Ovary (tissue), 3 donors: ENCODE measurements at regions not wholly inside any gene's neighbourhood (a gene's known extent, or its start where the extent isn't known, plus 50 kb on each side); places are given as distances from the start of the nearest gene placed in this dataset.

Experiments used
- EP300 ChIP-seq: sonication (generic); formaldehyde crosslinking; IDR thresholded peaks from one replicate; pipeline ENCODE4 v1.6.1; 2017; ENCODE audit warnings: antibody characterized with exemption
- POLR2A ChIP-seq: fragments of 450-650 bp; IDR thresholded peaks from one replicate; pipeline ENCODE4 v1.6.1; 2017; ENCODE audit warnings: antibody characterized with exemption, mild to moderate bottlenecking, moderate library complexity
- TF ChIP-seq, protein P1 (sequence below), 3 donors: fragments of 450-650 bp in 2 of 3; fragments of 200-600 bp in 1 of 3; IDR thresholded peaks; one replicate each; pipeline versions ENCODE4 v1.5.1 to v1.8.0; 2016 to 2022; ENCODE audit warnings: antibody characterized with exemption in 3 of 3, mild to moderate bottlenecking in 1 of 3
- donor health status: DM: no; HTN: no; CAD: no.

DNA sequence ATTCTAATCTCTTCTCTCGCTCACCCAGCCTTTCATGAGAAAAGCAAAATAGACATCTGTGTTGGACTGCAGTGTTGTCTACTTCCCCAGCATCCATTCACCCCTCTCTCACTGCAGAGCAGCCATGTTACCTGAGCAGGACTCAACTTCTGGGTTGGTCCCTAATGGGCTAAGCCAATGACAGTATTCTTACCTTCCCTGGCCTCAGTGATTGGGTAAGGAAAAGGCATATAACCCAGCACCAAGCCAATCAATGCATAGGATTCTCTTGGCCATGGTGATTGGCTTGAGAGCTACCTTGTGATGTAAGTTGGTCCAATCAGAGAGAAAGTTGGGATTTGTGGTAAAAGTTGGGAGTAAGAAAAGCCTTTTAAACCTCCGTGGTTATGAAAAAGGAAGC lies 99.8 kb upstream of the NECTIN1 start:
- TF ChIP-seq EP300 (no peak), POLR2A (no peak)
- TF ChIP-seq, protein P1, sequence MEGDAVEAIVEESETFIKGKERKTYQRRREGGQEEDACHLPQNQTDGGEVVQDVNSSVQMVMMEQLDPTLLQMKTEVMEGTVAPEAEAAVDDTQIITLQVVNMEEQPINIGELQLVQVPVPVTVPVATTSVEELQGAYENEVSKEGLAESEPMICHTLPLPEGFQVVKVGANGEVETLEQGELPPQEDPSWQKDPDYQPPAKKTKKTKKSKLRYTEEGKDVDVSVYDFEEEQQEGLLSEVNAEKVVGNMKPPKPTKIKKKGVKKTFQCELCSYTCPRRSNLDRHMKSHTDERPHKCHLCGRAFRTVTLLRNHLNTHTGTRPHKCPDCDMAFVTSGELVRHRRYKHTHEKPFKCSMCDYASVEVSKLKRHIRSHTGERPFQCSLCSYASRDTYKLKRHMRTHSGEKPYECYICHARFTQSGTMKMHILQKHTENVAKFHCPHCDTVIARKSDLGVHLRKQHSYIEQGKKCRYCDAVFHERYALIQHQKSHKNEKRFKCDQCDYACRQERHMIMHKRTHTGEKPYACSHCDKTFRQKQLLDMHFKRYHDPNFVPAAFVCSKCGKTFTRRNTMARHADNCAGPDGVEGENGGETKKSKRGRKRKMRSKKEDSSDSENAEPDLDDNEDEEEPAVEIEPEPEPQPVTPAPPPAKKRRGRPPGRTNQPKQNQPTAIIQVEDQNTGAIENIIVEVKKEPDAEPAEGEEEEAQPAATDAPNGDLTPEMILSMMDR (IDR thresholded peaks at IDR 0.05) = no peak
